Femur (tissue), 1 donor: ENCODE measurements at regions not wholly inside any gene's neighbourhood (a gene's known extent, or its start where the extent isn't known, plus 50 kb on each side); places are given as distances from the start of the nearest gene placed in this dataset.

Source experiments
- DNase-seq: peaks from one replicate; pipeline ENCODE4 v3.0.0-alpha.2; 2017

GRCh38 chr1:208923946-208924720 is 659.4 kb upstream of the CAMK1G start:
- no peak for DNase-seq

DNA sequence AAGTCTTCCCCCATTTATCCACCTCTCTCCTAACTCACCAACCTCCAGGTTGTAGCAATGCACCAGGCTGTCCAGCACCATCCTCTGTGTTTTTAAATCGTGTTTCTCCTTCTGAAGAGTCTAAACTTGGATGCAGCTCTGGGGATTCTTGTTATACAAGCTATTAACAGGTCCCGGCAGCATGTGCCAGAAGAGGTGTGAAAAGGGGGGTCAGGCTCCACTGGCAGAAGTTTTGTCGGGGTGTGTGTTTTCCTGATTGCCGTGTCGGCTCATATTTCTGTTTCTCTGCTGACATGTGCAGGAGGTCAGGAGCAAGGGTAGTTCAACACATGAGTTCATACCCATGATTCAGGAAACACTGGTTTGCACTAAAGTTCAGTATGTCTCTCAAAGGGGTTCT is 658.6 kb upstream of the CAMK1G start:
- DNase-seq = no peak

DNA sequence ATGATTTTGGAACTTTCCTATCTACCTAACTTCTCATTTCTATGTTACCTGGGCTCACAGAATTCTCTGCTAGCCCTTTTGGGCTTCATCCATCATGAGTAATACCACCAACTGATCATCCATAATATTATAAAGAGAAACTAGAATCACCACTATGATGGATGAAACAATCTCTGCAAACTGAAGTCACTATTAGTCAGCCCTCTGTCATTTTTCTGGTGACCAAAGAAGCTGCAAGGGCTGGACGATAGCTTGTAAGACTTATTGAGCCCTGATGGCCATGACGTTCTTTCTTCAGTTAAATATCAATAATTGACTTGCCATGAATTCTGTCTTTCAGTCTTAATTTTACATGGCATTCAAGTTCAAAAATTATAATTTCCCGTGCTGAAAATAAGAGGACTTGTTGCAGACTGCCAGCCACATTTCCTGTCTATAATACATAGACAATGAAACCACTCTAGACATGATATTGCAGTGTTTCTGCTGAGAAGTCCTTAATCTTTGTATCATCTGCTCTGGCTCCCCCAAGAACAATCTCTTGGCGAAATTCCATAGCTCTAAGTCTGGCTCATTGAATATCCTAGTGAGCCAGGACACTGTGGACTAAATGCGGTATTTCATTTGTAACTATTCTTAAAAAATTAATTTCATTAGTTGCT is 655.0 kb upstream of the CAMK1G start:
- DNase-seq = no peak

DNA sequence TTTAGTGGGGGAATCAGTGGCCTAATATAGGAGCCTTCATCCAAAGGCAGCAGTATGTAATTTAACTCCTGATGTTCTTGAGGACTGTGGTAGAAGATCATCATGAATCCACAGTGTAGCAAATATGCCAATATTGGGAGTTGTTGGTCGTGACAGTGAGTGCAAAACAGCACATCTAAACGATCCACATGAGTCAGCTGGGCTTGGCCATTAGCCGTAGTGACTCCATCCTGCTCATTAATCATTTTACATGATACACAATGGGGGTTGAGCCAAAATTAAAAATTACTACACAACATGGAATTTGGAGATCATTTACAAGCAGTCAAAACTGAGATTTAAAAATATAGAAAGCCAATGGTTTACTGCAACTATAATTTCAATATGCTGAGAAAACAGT is 653.9 kb upstream of the CAMK1G start:
- no peak for DNase-seq

GRCh38 chr1:208931936-208932335 is 651.6 kb upstream of the CAMK1G start:
- DNase-seq = no peak

- DNase-seq = no peak
Measured at GRCh38 chr1:208933984-208934525, 649.5 kb upstream of the CAMK1G start.

DNA sequence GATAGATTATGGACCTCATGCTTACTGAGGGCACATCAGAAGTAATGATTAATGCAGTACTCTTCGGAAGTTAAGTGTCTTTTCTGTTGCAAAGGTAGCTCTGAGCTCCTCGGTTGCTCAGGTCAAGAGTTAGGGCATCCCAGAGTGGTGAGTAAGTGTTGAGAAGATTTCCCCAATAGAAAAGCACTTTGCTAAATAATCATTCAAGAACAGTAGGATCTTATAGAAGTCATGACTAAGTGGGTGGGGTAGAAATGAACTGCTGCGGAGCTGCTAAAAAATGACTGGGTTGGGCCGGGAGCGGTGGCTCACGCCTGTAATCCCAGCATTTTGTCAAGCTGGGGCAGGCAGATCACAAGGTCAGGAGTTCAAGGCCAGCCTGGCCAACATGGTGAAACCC is 648.6 kb upstream of the CAMK1G start:
- DNase-seq = no peak

DNA sequence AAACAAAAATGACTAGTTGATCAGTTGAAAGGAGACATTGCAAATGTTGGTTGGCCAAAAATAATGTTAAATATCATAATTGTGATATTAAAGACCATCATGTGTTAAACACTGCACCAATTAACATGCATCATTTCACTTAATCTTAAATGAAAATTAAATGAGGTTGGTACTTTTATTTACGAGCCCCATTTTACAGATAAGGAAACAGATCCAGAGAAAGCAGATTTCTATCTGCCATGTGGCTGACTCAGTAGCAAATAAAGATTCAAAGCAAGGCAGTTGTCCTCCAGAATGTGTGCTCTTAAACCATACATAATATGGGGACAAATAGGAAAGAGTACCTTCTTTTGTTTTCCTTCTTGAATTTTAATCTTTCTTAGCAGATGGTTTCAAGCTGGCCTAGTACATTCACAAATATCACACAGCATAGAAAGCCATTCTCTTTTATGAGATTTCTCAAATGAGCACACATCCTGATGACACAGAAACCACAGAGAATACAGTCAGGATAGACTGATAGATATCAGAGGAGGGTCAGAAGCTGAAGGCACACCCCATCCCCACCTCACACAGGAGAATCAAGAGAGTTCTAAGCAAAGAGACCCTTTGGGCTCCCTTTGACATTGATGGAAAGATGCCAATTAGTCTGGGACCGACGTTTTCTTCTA is 647.9 kb upstream of the CAMK1G start:
- DNase-seq = no peak

DNA sequence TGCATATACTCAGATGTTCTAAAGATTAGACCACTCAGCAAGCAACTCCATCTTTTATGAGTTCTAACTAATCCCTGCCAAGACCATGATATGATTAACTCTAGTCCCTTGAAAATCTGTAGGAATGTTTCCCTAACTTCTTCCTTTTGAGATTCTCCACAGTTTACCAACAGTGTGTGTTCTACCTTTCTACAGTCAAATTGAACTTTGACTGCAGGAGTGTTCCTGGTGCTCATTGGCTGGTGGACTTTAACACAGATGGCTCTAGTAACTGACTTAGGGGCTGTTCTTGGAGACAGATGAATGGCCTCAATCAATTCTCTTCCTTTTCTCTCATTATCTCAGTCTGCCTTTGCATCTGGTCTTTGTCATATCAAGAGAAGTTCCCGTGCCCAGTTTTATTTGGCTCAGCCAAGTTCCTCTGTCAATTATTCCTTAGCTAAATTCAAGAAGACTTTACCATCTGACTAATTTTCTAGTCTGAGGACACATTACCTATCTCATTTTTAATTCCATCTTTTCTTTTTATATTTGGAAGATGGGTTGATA is 643.9 kb upstream of the CAMK1G start:
- DNase-seq = no peak

DNA sequence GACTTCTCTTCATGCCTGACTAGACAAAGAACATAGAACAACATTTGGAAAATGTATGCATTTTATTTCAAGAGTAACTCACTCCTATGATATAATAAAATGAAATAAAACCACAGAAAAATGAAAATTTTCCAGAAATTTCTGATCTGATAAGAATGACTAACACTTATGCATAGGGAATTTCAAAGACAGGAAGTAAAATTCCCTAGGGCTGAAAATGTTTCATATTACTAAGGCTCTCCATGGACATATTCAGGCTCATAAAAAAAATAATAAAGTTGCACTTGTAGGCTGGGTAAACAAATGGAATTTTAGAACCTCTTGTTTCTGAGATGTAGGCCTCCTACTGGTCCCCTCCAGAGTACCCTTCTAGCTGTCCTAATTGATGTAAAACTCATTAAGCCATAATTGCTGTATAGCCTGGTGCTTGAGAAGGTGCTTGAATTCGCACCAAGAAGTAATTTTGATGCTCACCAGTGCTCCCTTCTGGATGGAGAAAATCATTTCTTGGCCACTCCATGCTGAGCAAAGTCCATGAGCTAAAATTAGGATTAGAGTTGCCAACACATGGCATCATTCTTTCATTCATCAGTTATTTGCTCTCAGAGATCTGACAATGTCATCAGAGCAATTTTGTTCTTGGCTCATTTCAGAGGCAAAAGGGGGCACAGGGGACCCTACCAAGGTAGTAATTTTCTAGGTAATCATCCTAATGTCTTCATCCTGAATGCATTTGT is 641.0 kb upstream of the CAMK1G start:
- no peak for DNase-seq

DNA sequence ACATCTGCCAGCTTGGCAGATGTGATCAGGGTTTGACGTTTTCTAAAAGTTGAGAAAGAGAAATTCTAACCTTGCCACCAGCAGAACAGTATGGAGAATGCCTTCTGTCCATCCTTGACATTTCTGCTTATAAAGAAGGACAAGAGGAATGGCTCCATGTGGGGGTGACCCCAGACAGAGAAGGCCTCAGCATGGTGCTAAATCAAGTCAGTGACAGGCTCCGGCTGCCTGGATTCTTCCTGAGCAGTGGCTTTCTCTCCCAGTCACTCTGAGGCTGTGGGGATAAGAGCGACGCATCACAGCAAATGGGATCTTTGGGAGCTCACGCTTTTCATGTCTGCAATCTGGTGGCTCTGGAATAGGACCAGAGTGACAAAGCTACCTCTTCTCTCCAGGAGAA is 640.2 kb upstream of the CAMK1G start:
- no peak for DNase-seq

- DNase-seq = no peak
Measured at GRCh38 chr1:208944981-208945451, 638.5 kb upstream of the CAMK1G start.

DNA sequence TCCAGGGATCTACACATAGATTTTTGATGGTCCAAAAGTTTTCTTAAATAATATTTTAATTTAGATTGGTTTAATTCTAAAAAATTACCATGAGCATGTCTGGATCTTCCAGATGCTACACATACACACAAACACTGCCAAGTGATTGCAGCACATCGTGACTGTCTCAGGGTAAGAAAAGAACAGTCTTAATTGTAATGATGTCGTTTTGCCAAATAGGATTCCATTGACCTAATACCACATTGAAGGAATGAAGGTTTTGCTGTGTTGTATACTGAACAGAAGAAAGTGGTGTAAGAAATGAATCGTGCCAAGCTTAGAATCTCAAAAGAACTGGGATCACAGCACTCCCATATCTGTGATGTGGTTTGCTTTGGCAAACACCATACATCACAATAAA is 633.3 kb upstream of the CAMK1G start:
- no peak for DNase-seq

DNA sequence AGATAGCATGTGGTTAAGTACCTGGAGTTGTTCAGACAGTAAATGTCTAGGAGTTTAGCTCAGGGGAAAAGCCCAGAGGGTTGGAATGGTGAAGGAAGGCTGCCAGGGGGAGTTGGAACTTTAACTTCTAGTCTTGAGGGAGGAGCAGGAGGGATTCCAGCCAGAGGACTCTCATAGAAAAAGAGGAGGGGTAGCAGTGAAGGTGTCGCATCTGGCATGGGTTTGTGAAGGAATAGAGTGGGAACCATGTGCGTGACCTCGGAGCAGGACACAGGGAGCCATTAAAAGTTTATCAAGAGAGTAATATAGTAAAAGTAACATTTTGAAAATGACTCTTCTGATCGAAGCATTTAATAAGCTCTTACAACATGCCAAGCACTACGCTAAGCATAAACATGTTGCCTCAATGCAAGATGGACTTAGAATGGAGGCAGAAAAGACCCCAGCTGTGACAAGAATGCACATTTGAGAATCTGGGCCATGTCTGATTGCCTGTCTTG is 632.4 kb upstream of the CAMK1G start:
- no peak for DNase-seq

DNA sequence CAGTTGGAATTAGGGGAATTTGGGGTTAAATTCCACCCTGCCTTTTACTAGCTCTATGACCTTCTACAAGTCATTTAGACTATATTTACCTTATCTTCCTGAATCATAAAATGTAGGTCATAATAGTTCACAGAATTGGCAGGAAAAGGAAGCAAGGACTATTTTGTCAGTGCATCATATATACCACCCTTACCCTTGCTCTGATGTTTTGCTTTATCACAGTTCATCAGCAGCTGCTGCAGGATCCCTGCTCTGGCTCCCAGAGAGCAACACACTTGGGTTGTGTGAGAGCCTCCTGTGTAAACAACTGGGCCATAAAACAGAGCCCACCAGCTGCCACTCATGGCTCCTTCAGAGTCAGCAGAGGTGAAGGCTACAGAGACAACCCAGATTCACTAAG is 631.6 kb upstream of the CAMK1G start:
- no peak for DNase-seq

- DNase-seq = no peak
Measured at GRCh38 chr1:208962867-208963266, 620.6 kb upstream of the CAMK1G start.

GRCh38 chr1:208965351-208965750 is 618.2 kb upstream of the CAMK1G start:
- no peak for DNase-seq

- DNase-seq = no peak
Measured at GRCh38 chr1:208967334-208967733, 616.2 kb upstream of the CAMK1G start.

GRCh38 chr1:208974717-208975116 is 608.8 kb upstream of the CAMK1G start:
- no peak for DNase-seq

DNA sequence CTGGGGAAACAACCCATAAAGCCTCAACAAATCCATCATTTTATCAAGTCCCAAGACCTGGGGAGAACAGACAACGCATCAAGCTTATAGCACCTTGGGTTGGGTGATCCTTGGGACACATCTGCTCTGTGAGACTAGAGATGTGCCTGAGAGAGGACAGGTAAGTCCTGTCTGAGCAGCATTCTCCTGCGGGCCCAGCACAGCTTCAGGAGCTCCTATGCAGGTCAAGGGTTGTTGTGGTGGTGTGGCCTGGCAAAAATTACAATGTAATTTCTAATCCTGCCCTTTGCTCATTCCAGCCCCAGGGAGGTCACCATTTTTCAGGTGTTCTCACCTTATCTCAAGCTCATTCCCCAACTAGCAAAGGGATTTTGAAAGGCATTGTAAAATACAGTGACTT is 608.1 kb upstream of the CAMK1G start:
- no peak for DNase-seq

DNA sequence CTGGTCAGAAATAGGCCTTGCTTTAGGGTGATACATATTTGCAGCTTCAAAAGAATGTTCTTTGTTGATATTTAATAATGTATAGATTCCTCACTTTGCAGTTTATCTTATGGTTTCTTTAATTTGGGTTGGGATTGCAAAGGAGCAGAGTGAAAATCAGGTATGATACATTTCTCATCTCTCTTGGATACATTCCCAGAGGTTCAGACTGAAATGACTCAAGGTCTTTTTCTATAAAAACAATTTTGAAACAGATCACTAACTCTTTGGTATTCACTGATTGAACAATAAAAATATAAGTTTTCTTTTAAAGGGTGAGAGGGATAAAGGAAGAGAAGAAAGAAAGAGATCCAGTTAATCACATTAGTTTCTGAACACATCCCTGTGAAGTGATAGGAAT is 606.5 kb upstream of the CAMK1G start:
- no peak for DNase-seq

- DNase-seq = no peak
Measured at GRCh38 chr1:208977638-208978256, 605.8 kb upstream of the CAMK1G start.
